Renal cortical epithelial cell (primary cell): ENCODE measurements at regions not wholly inside any gene's neighbourhood (a gene's known extent, or its start where the extent isn't known, plus 50 kb on each side); places are given as distances from the start of the nearest gene placed in this dataset.
"Not testable (repeated sequence)": the region's sequence is repeated elsewhere in the genome, so short reads cannot be mapped to it uniquely, and the experiment has no call there.

Source experiments
- DNase-seq: peaks from one replicate; pipeline ENCODE4 v3.0.0-alpha.2; 2011; ENCODE audit warnings: low read depth

DNA sequence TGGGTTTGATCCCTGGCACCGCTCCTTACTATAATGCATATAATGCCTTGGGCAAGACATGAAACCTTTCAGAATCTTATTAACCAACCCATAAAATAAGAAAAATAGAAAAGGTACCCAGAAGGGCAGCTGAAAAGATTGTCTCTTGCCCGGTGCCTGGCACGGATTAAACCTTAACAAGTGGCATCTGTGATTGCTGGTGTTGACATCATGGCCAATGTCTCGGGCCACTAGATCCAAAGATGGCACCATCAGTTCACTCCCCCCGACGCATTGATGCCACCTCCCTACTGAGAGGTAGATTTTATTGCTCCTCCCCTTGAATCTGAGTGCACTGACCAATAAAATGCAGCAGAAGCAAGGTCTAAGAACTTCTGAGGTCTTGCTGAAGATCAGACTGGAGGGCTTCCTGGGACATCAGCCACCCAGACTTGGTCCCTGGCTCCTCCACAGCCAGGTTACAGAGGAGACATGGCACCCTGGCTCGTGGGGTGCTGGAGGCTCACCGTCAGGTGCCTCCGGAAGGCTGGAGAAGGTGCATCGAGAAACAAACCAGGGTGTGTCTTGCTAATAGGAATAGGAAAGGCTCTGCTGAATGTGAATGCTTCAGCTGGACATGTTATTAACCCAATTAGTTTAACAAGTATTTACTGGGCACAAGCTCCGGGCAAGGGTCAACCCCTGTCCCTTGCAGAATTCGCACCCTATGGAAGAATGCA lies 80.0 kb upstream of the COL5A1 start:
- DNase-seq = no peak

DNA sequence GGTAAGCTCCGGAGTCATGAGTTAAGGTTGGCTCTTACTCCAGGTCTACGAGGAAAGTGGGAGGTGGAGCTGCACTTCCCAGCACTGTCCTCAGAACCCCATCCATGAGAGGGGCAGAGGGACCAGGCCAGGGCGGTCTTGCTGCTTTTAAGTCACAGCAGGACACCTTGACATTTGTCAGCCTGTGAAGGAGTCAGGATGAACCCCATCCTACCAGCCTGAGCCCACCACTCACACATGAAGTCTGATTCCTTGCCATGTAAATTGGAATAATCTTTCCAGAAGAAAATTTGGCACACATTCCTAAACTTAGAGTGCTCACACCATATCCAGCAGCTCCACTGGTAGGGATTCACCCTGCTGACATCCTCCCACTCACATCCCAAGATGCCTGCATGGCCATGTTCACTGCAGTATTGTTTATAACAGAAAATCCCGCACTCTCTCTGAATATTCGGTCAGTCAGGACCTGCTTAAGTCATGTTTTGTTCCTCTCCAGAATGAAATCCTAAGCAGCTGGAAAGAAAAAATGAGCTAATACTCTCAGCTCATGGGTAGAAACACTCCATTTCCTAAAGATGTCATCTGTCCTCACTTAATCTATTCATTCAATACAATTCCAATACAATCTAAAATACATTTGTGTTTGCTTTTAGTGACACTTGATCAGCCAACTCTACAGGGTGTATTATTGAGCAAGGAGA lies 79.3 kb upstream of the COL5A1 start:
- no peak for DNase-seq

DNA sequence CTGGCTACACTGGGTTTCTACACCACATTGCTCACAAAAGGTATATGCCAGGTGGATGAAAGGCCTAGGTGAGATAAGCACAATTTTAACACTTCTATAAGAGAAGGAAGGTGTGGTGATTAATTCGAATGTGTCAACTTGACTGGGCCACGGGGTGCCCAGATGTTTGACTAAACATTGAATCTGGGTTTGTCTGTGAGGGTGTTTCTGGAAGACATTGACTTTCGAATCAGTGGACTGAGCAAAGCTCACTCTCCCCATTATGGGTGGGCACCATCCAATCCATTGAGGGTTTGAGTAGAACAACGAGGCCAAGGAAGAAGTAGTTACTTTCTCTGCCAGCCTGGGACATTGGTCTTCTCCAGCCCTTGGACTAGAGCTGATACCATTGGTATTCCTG lies 78.2 kb upstream of the COL5A1 start:
- no peak for DNase-seq

DNA sequence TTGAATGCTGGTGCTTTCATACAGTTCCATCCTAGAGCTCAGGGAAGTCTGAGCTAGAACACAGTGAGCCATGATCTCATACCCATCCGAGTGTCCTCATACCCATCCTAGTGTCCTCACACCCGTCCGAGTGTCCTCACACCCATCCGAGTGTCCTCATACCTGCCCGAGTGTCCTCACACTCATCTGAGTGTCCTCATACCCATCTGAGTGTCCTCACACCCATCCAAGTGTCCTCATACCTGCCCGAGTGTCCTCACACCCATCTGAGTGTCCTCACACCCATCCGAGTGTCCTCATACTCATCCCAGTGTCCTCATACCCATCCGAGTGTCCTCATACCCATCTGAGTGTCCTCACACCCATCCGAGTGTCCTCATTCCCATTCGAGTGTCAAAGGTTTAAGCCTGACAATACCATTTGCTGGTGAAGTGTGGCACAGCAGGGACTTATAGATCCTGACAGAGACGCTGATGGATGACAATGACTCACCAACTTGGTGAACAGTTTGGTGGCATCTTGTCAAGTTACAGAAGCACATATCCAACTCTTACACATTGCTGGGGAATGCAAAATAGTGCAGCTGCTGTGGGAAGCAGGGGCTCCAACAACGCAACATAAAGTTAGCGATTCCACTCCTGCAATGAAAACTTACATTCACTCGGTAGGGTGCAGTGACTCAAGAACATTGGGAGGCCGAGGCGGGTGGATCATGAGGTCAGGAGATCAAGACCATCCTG lies 77.0 kb upstream of the COL5A1 start:
- no peak for DNase-seq

DNA sequence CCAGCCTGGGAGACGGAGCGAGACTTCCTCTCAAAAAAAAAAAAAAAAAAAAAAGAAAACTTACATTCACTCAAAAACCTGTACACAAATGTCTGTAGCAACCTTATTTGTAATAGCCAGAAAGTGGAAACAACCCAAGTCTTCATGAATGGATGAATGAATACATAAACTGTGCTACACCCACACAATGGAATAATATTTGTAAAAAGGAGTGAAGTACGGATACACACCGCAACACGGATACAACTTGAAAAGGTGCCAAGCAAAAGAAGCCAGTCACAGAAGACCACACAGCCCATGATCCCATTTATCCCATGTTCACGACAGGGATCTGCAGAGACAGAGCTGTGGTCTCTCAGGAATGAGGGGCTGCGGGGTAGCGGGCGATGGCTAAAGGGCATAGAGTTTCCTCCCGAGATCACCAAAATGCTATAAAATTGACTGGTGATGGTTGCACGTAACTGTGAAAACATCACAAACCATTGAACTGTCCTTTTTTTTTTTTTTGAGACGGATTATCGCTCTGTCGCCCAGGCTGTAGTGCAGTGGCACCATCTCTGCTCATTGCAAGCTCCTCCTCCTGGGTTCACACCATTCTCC lies 76.2 kb upstream of the COL5A1 start:
- no peak for DNase-seq

DNA sequence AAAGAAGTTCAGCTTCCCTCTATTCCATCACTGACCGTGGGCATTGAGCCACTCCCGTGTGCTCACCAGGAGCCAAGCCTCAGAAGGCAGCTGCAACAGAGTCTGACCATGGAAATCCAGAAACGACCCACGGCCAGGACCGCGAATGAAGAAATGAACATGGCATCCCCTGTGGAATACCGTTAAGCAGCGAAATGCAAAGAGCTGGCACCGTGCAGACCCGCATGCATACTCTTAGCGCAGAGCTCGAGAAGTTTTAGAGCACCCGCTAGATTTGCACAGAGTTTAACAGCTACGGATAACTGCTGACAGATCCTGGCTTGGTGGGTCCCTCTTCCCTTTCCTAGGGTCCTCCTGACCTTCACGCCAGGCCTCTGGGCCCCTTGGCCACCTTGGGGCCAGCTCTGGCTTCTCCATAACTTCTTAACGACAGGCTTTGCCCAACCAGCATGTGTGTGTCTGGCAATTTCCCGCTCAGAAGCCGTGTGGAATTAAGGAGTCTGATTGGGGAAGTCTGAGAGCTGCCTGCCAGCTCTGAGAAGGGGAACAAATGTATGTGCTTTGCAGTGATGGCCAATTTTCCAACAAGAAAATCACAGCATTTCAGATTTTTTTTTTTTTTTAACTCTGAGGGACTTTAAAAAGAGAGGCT lies 75.3 kb upstream of the COL5A1 start:
- no peak for DNase-seq

DNA sequence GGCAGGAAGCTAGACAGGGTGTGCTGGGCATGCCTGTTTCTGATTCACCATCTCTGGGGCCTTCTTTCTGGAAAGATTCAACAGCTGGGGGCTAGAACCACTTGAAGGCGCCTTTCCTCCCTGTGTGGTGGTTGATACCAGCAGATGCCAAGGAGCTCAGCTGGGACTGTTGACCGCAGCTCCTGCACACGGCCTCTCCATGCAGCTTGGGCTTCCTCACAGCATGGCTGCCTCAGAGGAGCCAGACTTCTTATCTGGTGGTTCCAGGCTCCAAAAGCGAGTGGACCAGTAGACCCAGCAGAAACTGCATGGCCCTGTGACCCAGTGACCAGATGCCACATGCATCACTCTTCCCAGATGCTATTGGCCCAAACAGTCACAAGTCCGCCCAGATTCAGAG lies 74.7 kb upstream of the COL5A1 start:
- DNase-seq = no peak

DNA sequence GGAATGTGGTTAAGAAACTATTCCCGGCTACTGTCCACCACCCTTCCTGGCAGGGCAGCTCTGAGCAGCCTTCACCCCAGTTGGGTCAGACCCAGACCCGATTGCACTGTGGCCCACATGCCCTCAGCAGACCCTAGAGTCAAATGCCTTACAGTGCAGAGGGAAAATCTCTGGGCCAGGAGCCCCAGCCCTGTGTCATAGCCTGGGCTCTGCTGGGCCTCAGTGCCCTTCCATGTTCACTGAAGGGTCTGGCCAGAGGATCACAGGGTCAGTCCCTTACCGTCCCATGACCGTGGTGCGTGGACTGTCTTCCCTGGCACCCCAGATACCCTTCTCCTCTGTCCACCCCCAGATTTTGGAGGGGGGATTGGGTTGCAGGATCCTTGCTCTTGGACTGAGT lies 73.5 kb upstream of the COL5A1 start:
- no peak for DNase-seq

DNA sequence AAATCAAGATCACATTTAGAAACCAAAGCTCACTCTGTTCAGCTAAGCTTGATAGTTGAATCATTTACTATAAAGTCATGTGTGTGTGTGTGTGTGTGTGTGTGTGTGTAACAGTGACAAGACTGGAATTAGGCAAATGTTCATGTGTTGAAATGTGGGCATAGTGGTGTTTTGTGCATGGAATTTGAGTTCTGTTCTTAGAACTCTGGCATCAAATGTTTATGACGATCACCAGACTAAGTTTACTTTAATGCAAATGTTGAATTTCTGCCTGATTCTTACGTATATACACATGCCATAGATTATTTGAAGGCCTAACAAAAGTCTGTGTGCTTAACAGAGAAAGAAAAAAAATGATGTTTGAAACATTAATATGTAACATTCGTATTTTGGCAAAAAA lies 72.8 kb upstream of the COL5A1 start:
- no peak for DNase-seq

DNA sequence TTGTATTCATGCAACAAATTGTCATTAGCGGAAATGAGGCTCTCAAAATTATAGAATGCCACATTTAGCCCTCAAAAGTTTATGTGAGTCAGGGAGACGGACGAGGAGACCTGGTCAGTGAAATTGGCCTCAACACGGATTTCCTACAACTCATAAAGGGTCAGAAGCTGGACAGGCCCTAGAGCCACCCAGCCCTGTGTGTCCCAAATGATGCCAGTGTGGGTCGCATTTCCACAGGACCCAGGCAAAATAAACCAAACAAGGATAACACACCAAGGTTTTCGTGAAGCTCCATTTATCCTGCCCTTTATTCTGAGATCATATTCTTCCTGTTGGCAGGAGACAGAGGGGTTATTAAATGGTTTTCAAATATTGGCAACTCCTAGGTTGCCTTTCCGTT lies 72.0 kb upstream of the COL5A1 start:
- no peak for DNase-seq

DNA sequence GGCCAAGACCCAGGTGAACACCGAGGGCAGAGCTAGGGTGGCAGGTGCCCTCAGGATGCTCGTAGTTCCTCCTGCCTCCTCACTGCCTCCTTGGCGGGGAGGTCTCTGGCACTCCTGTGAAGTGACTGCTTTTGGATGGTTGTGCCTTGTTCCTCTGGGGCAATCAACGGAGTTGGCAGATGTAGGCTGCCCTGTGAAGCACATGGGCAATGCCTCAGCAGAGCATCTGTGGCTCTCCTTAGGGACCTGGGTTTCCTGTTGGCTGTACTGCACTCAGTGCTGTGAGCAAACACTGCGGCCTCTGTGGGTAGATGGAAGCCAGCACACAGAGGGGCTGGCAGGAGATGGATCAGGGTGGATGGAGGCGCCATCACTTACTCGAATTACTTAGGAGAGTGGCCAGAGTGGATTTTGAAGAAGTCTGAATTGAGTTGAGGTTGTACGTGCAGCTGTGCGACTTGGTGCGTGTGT lies 71.4 kb upstream of the COL5A1 start:
- no peak for DNase-seq

DNA sequence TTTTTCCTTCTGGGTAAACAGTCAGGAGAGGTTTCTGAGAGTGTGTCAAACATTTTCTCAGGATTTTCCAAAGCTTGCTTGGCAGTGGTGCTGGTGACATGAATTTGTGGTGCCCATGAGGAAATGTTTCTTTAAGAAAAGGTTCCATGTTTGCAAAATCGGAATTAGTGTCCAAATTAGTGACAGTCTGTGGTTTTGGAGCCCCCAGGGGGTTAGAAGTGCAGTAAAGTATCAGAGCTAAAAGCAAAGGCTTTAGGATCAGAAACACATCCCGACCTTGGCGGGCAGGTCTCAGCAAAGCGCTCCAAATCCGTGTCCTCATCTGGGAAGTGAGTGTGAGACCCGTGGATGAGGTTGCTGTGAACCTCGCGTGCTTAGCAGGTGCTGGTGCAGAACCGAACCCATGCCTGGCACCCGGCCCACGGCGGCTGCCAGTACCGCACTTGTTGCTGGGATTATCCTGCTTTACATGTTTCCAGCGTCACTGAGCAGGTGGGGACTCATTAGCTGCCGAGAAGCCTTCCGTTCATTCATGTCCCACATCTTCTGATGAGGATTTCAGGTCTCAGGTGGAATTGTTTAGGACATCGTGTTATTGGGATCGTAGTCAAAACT lies 70.8 kb upstream of the COL5A1 start:
- DNase-seq = no peak

DNA sequence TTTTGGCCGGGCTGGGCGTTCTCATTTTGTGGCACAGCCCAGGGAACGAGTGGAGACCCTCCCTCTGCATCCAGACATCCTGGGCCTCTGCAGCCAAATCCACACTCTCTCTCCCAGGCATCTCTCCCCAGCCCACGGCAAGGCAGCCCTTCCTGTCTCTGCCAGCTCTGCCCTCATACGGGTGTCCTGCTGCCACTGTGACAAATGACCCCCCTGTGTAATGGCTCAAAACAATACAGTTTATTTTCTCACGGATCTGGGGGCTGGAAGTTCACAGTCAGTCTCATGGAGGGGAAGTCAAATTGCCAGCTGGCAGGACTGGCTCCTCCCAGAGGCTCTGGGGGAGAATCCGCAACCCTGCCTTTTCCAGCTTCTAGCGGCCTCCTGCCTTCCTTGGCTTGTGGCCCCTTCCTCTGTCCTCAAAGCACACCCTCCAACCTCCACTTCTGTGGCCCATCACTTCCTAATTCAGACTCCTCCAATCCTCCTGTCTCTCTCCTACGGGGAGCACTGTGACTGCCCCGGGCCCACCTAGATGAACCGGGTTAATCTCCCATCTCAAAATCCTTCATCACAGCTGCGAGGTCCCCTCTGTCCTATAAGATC lies 70.2 kb upstream of the COL5A1 start:
- DNase-seq = no peak

DNA sequence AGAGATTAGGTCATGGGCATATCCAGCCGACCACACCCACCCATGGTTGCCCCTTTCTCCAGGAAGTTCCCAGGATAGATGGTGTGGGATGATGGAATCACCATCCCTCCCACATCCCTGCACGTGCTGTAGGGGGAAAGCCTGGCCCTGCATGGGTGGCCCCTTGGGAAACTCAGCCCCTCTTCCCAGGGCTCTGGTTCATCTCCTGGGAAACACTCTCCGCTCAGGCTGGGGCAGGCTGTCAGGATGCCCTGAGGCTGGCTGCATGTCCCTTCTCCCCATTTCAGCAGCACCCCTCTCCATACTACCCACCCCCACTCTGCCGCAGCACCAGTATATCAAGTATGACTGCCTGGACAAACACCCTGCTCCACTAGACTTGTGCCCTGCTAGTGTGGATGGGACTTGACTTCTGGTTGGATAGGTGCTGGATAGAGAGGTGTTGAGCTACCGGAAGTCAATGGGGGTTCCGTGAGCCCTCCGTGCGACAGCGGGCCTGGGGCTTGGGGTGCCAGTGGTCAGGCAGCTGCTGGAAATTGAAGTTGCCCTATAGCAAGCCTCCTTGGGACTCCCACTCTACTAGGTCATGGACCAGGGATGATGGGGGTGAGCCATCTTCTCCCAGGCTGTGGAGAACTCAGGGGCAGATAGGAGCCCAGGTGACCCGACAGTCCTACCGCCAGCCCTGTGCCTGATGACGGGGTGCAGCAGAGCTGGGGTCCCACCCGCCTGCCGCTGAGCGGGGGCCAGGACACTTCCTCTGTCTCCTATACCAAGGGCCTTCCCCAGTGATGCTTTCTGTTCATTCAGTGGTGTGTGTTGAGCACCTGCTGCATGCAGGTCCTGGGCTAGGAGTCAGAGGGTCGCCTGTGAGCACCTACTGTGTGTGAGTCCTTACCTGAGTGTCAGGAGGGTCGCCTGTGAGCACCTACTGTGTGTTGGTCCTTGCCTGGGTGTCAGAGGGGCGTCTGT lies 69.4 kb upstream of the COL5A1 start:
- no peak for DNase-seq

DNA sequence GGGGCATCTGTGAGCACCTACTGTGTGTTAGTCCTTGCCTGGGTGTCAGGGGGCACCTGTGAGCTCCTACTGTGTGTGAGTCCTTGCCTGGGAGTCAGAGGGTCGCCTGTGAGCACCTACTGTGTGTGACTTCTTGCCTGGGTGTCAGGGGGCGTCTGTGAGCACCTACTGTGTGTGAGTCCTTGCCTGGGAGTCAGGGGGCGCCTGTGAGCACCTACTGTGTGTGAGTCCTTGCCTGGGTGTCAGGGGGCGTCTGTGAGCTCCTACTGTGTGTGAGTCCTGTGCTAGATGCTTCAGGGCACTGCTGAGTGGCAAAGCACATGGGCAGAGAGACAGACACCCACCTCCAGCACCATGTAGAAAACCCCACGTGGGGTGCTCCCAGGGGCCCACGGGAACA lies 66.9 kb upstream of the COL5A1 start:
- DNase-seq = not testable (repeated sequence)

DNA sequence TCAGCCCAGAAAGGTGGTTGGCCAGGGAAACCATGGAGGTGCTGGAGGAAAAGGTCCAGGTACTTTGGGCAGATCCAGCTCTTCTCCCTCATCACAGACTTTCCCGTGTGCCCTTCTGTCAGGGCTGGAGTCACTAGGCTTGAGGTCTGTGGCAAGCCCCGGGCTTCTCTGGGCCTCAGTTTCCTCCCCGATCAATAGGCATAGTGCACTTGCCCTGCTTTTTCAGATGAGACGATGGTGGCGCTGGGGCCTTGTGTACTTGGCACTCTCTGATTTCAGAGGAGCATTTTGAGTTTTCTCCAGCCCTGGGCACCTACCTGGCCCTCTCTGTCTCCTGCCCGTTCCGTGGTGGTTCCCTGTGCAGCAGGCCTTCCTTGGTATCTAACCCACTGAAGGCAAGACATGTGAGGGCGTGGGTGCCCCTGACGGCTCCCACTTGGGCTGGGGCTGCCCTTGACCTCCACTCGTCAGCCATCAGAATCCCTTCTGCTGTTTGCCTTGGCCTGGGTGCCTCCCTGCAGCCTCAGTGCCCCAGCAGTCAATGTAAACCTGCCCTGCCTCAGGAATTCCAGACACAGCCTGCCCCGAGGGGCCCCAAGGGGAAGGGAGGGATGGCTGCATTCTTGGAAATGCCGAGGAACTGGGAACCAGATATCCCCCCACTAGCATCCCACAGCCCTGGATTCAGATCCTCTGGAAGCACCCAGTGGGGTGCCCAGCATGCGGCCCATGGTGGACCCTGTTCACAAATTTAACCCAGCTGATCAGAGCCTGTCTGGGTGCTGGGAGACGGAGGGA lies 66.3 kb upstream of the COL5A1 start:
- no peak for DNase-seq

DNA sequence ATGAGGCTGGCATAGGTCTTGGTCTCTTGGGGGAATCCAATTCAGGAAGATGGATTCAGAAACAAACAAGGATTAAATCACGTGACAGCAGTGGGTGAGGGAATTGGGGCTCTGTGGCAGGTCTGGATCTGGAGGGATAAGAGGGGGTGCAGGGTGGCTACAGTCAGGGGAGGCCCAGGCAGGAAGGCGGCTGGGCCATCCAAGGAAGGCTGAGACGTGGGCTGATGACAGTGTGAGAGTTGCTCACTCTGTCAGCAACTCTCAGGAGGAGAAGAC lies 65.8 kb upstream of the COL5A1 start:
- DNase-seq = no peak

DNA sequence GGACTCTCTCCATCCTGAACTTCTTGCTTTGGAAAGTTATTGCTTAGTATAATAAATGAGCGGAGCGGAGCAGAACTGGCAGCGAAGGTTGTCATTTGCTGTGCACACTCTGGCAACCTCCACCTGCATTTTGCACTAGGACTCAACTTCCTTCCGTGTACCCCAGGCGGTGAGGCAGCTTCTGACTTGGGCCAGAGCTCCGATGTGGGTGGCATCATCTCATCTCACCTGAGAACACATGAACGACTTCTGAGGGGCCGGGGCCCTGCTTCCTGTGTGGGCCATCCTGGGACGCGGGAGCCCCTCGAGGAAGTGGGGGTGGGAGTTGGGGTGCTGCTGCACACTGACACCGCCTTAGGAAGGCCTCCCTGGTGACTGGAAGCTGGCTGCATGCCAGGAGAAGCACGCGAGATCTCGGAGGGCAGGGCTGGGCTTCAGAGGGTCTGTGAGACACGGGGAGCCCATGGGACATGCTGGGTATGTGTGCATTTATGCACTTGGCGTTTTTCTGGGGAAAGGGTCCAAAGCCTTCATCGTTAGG lies 56.5 kb upstream of the COL5A1 start:
- DNase-seq = no peak
